Stimulated activated naive CD8-positive, alpha-beta T cell treated with anti-CD3 and anti-CD28 coated beads, Interleukin-15, amount 100 ng/mL, for 72 hours (primary cell): ENCODE measurements at regions not wholly inside any gene's neighbourhood (a gene's known extent, or its start where the extent isn't known, plus 50 kb on each side); places are given as distances from the start of the nearest gene placed in this dataset.

ENCODE experiments used
- ATAC-seq: fragments of 150-1000 bp; cut with Tn5 transposase; 2 replicates; pipeline ENCODE4 v1.10.0; 2021; ENCODE audit warnings: mild to moderate bottlenecking, moderate library complexity
- DNase-seq, 2 donors: peaks; one replicate each; pipeline ENCODE4 v3.0.0; 2021 to 2022
- H3K27ac Mint-ChIP-seq, 2 donors: one replicate each; pipeline ENCODE4 v1.8.0; 2022; ENCODE audit warnings: mild to moderate bottlenecking in 2 of 2, mixed read lengths in 2 of 2, moderate library complexity in 2 of 2
- H3K27me3 Mint-ChIP-seq: one replicate; pipeline ENCODE4 v1.8.0; 2022; ENCODE audit warnings: mixed read lengths
- H3K4me1 Mint-ChIP-seq: one replicate; pipeline ENCODE4 v1.8.0; 2022; ENCODE audit warnings: mild to moderate bottlenecking, mixed read lengths
- H3K4me3 Mint-ChIP-seq, 2 donors: one replicate each; pipeline ENCODE4 v1.8.0; 2022; ENCODE audit warnings: mild to moderate bottlenecking in 2 of 2, mixed read lengths in 2 of 2, moderate library complexity in 1 of 2
- H3K9me3 Mint-ChIP-seq, 2 donors: one replicate each; pipeline ENCODE4 v1.8.0; 2022; ENCODE audit warnings: mixed read lengths in 2 of 2

DNA sequence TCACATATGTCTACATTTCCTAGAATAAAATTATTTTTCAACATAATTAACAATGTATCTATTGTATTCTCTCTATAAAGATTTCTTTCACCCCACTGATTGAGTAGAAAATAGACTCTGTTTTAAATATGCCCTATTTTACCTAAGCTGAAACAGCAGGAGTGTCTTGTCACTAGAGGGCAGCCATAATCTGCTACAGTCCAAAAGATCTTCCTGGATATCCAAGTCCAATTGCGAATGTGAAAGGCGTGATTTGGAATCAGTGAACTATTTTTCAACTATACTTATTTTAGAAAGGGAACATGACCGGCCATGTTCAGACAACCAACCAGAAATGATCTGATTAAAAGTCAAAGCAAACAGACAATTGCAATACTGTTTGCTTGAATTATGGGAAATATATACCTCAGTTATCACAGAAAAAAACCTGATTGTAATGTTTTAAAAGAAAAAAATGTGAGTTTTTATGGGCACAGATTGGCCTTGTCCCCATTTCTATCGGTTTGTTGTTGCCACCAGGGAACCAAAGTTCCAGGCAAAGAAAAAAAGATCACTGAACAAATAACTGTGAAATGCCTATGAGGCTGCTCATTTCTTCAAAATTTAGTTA lies 1211.0 kb upstream of the ADGRL4 start:
- DNase-seq: no peak
- ATAC-seq: no peak
- no peaks in the 10 kb centered on the region for H3K9me3 Mint-ChIP-seq

GRCh38 chr1:80214888-80215540 lies 1208.5 kb upstream of the ADGRL4 start:
- no peak for DNase-seq
- Mint-ChIP-seq H3K9me3 (no peaks in the 10 kb centered on the region), H3K27me3 (no peaks in the 10 kb centered on the region), H3K27ac (no peak overlapping the region), H3K4me1 (no peaks in the 10 kb centered on the region), H3K4me3 (no peak overlapping the region)
- ATAC-seq: no peak

More for the DNA sequence above, 1211.0 kb upstream of the ADGRL4 start:
- Mint-ChIP-seq H3K27ac (no peak overlapping the region), H3K4me1 (no peaks in the 10 kb centered on the region), H3K27me3 (no peaks in the 10 kb centered on the region), H3K4me3 (no peak overlapping the region)

- H3K4me3 Mint-ChIP-seq: no peak overlapping the region
- no peak overlapping the region for H3K27ac Mint-ChIP-seq
- ATAC-seq: no peak
- no peaks in the 10 kb centered on the region for H3K9me3 Mint-ChIP-seq
- no peaks in the 10 kb centered on the region for H3K27me3 Mint-ChIP-seq
- H3K4me1 Mint-ChIP-seq: no peaks in the 10 kb centered on the region
- no peak for DNase-seq
Observed at GRCh38 chr1:80212948-80213347, 1206.4 kb upstream of the ADGRL4 start.

DNA sequence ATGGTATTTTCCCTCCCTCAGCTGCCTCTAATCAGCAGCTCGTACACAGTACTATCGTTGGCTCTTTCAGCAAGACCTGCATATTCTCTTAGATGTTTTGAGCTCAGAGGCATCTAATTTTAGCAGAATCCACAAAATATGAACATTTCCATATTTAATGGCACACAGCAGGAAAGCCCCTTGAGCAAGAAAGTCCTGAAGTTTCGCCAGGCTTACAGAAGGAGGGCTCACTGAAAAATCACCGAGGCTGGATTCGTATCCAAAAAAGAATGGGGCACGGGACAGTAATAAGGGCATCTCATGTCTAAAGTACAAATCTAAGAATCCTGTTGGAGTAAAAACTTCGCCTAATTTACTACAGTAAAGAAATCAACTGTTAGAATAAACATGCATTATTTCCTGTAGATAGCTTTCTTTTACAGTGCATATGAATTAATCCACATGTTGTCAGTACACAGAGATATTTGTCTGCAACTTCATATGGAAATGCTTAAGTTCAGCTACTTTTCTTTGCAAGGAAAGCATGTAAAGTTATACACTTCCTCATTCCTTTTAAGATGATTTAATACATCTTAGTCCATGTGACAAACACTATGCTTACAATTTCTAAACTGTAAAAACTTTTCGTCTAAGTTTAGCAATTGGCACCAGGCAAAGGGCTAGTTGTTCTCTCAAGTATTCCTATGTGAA lies 1205.3 kb upstream of the ADGRL4 start:
- no peak overlapping the region for H3K4me3 Mint-ChIP-seq
- H3K9me3 Mint-ChIP-seq: peaks cover 0 to 4% of the 10 kb centered on the region in 2 donors
- H3K27ac Mint-ChIP-seq: no peak overlapping the region
- DNase-seq: no peak
- no peaks in the 10 kb centered on the region for H3K27me3 Mint-ChIP-seq
- no peaks in the 10 kb centered on the region for H3K4me1 Mint-ChIP-seq
- no peak for ATAC-seq

DNA sequence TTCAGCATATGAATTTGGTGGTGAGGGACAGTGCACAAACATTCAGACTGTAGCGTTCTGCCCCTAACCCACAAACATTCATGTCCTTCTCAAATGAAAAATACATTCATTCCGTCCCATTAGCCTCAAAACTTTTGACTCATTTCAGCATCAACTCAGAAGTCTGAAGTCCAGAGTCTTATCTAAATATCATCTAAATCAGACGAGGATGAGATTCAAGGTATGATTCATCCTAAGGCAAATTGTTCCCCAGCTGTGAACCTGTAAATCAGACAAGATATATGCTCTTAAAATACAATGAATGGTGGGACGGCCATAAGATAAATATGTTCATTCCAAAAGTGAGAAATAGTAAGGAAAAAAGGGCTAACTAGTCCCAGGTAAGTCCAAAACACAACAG lies 1195.6 kb upstream of the ADGRL4 start:
- Mint-ChIP-seq H3K27ac (no peak overlapping the region), H3K4me3 (no peak overlapping the region), H3K4me1 (no peaks in the 10 kb centered on the region), H3K27me3 (no peaks in the 10 kb centered on the region), H3K9me3 (peaks cover 5 to 10% of the 10 kb centered on the region in 2 donors)
- ATAC-seq: no peak
- no peak for DNase-seq

DNA sequence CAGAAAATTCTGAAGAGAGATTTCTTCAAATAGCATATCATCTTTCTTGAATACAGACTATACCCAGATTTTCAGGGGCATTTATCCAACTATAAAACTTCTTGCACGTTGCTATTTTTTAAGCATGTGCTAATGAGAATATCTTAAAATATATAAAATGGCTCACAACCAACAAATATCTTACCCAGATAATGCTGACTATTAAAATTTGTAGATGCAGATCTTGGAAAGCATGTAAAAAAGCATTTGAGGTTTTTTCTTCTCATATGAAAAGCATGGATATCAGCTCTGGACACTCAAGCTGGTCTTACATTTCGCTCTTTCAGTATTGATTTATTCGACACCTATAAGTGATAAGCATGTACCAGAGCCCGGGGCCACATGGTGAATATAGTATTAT lies 1187.7 kb upstream of the ADGRL4 start:
- H3K4me1 Mint-ChIP-seq: no peaks in the 10 kb centered on the region
- no peak overlapping the region for H3K4me3 Mint-ChIP-seq
- no peak overlapping the region for H3K27ac Mint-ChIP-seq
- no peak for ATAC-seq
- DNase-seq: no peak
- peaks cover 0 to 4% of the 10 kb centered on the region in 2 donors for H3K9me3 Mint-ChIP-seq
- H3K27me3 Mint-ChIP-seq: no peaks in the 10 kb centered on the region

- no peak for ATAC-seq
- no peak overlapping the region for H3K27ac Mint-ChIP-seq
- H3K4me1 Mint-ChIP-seq: no peaks in the 10 kb centered on the region
- H3K4me3 Mint-ChIP-seq: no peak overlapping the region
- no peak for DNase-seq
- no peaks in the 10 kb centered on the region for H3K27me3 Mint-ChIP-seq
- H3K9me3 Mint-ChIP-seq: peaks cover 4% of the 10 kb centered on the region in 2 donors
Observed at GRCh38 chr1:80181418-80181817, 1174.9 kb upstream of the ADGRL4 start.

GRCh38 chr1:80171631-80172030 lies 1165.1 kb upstream of the ADGRL4 start:
- Mint-ChIP-seq H3K4me1 (no peaks in the 10 kb centered on the region), H3K9me3 (peaks cover 10 to 26% of the 10 kb centered on the region in 2 donors), H3K27me3 (no peaks in the 10 kb centered on the region), H3K27ac (no peak overlapping the region), H3K4me3 (no peak overlapping the region)
- ATAC-seq (no peak), DNase-seq (no peak)

DNA sequence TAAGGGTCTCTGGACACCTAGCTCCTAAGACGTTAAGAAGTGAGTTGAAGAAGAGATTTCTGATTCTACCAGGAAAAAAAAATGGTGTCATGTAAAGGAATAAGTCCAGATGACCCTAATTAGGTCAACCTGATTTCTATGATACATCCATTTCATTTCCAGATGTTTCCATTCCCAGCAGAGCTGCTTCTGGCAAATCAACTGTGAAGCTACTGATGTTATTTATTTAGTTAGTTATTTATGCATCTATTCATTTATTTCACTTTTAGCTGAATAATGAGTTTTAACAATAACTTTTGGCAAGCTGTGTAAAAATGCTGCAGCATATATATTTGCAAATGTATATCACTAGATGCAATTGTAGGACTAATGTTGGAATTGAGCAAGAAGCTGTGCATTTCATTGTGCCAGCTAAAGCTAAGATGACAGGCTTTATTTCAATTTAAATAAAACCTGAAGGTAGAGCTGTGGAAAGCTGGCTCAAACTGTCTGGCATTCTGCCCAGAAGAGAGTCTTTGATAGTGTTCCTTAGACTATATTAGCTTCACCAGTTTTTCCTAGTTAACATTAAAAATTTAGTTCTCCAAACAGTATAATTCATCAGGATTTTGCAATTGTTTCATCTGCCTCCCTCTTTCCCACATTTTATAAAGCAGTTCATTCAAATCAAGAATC lies 1164.4 kb upstream of the ADGRL4 start:
- H3K4me3 Mint-ChIP-seq: no peak overlapping the region
- ATAC-seq (no peak), DNase-seq (no peak)
- H3K9me3 Mint-ChIP-seq: peaks cover 8 to 19% of the 10 kb centered on the region in 2 donors
- no peaks in the 10 kb centered on the region for H3K27me3 Mint-ChIP-seq
- no peak overlapping the region for H3K27ac Mint-ChIP-seq
- H3K4me1 Mint-ChIP-seq: no peaks in the 10 kb centered on the region

DNA sequence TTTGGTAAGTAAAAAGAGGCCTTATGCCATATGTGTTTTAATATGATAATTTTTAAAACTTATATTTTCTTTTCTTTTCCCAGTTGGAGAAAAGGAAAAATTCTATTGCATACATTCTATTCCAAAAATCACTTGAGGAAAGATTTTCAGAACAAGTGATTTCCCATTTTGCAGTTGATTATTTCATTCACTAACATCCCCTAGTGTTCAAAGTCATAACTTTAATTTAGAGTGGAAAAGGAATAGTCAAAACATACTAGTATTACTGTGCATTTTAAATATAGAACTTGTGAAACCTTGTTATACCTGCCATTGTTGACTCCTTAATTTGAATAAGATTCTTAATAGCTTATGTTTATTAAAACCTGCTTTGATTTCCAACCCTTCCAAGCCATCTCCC lies 1157.6 kb upstream of the ADGRL4 start:
- no peaks in the 10 kb centered on the region for H3K4me1 Mint-ChIP-seq
- H3K4me3 Mint-ChIP-seq: no peak overlapping the region
- no peak for ATAC-seq
- H3K27me3 Mint-ChIP-seq: no peaks in the 10 kb centered on the region
- peaks cover 0 to 7% of the 10 kb centered on the region in 2 donors for H3K9me3 Mint-ChIP-seq
- H3K27ac Mint-ChIP-seq: no peak overlapping the region
- DNase-seq: no peak

- H3K9me3 Mint-ChIP-seq: peaks cover 0 to 7% of the 10 kb centered on the region in 2 donors
- ATAC-seq (no peak), DNase-seq (no peak)
- no peaks in the 10 kb centered on the region for H3K4me1 Mint-ChIP-seq
- H3K4me3 Mint-ChIP-seq: no peak overlapping the region
- H3K27me3 Mint-ChIP-seq: no peaks in the 10 kb centered on the region
- no peak overlapping the region for H3K27ac Mint-ChIP-seq
Observed at GRCh38 chr1:80163686-80164085, 1157.2 kb upstream of the ADGRL4 start.

DNA sequence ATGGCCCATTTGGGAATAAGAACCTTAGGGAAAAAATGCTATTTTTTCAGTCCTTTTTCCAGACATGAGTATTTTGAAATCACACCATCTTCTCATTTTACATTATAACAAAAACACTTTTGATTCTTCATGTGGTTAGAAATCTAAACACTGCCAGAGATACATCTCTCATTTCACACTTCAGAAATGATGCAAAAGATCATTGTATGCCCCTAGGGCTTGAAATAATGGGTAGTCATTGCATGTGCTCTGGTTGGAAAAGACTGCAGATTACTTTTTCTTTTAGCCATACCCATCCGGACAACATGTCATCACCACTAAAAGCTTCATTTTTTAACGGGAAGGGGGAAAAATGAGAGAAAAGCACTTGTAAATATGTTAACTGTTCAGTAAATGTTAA lies 1152.2 kb upstream of the ADGRL4 start:
- H3K4me3 Mint-ChIP-seq: no peak overlapping the region
- H3K4me1 Mint-ChIP-seq: no peaks in the 10 kb centered on the region
- H3K9me3 Mint-ChIP-seq: peaks cover 7% of the 10 kb centered on the region in 2 donors
- no peak overlapping the region for H3K27ac Mint-ChIP-seq
- no peaks in the 10 kb centered on the region for H3K27me3 Mint-ChIP-seq
- no peak for DNase-seq
- no peak for ATAC-seq

DNA sequence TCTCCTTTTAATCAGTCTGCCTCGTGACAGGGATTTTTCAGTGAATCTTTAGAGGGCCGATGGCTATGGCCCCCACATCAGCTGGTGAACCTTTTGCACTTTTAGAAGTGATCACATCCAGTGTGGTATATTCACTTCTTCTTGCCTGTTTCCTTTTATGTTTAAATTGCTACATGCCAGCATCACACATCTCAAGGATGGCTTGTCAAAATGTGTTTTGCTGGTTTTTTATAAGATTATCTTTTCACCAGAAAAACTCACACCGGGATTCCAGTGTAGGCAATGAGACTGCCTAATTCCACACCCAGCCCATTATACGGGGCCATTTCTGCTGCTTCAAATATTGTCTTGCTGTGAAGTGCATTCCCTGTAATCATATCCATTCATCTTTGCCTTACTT lies 1151.7 kb upstream of the ADGRL4 start:
- peaks cover 9 to 12% of the 10 kb centered on the region in 2 donors for H3K9me3 Mint-ChIP-seq
- H3K27me3 Mint-ChIP-seq: no peaks in the 10 kb centered on the region
- H3K4me1 Mint-ChIP-seq: no peaks in the 10 kb centered on the region
- DNase-seq (no peak), ATAC-seq (no peak)
- H3K4me3 Mint-ChIP-seq: no peak overlapping the region
- H3K27ac Mint-ChIP-seq: no peak overlapping the region

DNA sequence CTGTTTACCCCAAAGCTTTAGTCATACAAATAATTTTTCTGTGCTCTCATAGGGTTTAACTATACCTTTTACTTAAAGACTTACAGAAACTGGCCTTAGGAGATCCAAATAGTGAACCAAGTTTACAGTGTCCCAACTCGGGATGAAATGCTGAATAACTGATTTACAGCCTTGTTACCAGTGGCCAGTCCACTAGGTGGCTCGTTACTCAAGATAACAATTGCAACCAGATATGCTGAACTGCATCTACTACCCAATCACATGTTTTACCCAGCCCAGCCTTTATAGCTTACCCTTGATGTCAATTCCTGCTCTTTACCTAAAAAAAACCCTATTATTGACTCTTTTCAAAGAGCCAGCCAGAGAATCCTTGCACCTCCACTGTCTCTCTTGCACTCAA lies 1148.8 kb upstream of the ADGRL4 start:
- no peak for DNase-seq
- no peak overlapping the region for H3K27ac Mint-ChIP-seq
- no peaks in the 10 kb centered on the region for H3K4me1 Mint-ChIP-seq
- H3K4me3 Mint-ChIP-seq: no peak overlapping the region
- peaks cover 18 to 19% of the 10 kb centered on the region in 2 donors for H3K9me3 Mint-ChIP-seq
- no peak for ATAC-seq
- H3K27me3 Mint-ChIP-seq: no peaks in the 10 kb centered on the region

DNA sequence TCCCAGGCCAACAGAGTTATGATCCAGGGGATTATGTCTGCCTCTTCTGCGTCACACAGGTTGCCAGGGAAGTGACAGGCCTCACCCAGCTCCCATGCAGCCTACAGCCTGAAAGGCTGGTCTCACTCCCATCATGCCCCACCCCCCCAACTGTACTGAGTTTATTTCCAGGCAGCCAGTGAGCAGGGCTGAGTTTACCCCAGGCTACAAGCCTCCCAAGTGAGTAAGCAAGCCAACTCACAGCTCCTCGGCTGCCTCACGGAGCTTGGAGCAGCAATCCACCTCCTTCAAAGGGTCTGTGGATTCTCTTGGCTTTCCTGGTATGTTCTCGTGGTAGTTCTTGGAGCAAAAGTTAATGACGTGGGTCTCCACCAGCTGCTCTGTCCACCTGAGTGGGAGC lies 1147.6 kb upstream of the ADGRL4 start:
- Mint-ChIP-seq H3K27ac (no peak overlapping the region), H3K27me3 (no peaks in the 10 kb centered on the region), H3K4me3 (no peak overlapping the region), H3K4me1 (no peaks in the 10 kb centered on the region), H3K9me3 (peaks cover 11 to 25% of the 10 kb centered on the region in 2 donors)
- no peak for ATAC-seq
- DNase-seq: no peak

DNA sequence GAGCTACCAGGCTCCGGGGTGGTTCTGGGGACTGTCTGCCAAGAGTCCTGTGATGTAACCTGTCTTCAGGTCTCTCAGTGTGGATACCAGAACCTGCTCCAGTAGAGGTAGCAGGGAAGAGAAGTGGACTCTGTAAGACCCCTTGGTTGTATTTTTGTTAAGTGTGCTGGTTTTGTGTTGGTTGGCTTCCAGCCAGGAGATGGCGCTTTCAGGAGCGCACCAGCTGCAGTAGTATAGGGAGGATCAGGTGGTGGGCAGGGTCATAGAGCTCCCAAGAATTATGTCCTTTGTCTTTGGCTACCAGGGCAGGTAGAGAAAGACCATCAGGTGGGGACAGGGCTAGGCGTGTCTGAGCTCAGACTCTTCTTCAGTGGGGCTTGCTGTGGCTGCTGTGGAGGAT lies 1147.2 kb upstream of the ADGRL4 start:
- DNase-seq: no peak
- Mint-ChIP-seq H3K4me1 (no peaks in the 10 kb centered on the region), H3K27ac (no peak overlapping the region), H3K9me3 (peaks cover 11 to 28% of the 10 kb centered on the region in 2 donors), H3K27me3 (no peaks in the 10 kb centered on the region), H3K4me3 (no peak overlapping the region)
- no peak for ATAC-seq
